H9 (cell line): ENCODE measurements at regions not wholly inside any gene's neighbourhood (a gene's known extent, or its start where the extent isn't known, plus 50 kb on each side); places are given as distances from the start of the nearest gene placed in this dataset.

Experiments used
- DNase-seq: peaks from one replicate; pipeline ENCODE4 v3.0.0-alpha.2; 2017
- H2AFZ ChIP-seq: one replicate; pipeline ENCODE4 v1.6.1; 2013; ENCODE audit warnings: mild to moderate bottlenecking, low read length, control low read depth, moderate library complexity
- H2AK5ac ChIP-seq: 2 replicates; pipeline ENCODE4 v1.6.1; 2013; ENCODE audit warnings: low read length, control low read depth, mixed read lengths; ENCODE audit not compliant: insufficient read length
- H2BK120ac ChIP-seq: one replicate; pipeline ENCODE4 v1.6.1; 2013; ENCODE audit warnings: low read depth, mild to moderate bottlenecking, low read length, control low read depth, inconsistent platforms; ENCODE audit not compliant: poor library complexity, severe bottlenecking
- H2BK12ac ChIP-seq: 2 replicates; pipeline ENCODE4 v1.6.1; 2013; ENCODE audit warnings: low read length, control low read depth, mixed read lengths, low read depth; ENCODE audit not compliant: insufficient read length
- H2BK15ac ChIP-seq: 2 replicates; pipeline ENCODE4 v1.6.1; 2013; ENCODE audit warnings: low read depth, low read length, control low read depth
- H2BK20ac ChIP-seq: one replicate; pipeline ENCODE4 v1.6.1; 2013; ENCODE audit warnings: low read depth, mild to moderate bottlenecking, low read length, control low read depth, inconsistent platforms; ENCODE audit not compliant: poor library complexity, severe bottlenecking
- H2BK5ac ChIP-seq: 2 replicates; pipeline ENCODE4 v1.6.1; 2013; ENCODE audit warnings: low read length, control low read depth, mixed read lengths; ENCODE audit not compliant: insufficient read length
- H3K14ac ChIP-seq: 2 replicates; pipeline ENCODE4 v1.6.1; 2013; ENCODE audit warnings: low read length, control low read depth; ENCODE audit not compliant: insufficient read depth
- H3K18ac ChIP-seq: 2 replicates; pipeline ENCODE4 v1.6.1; 2013; ENCODE audit warnings: low read depth, mild to moderate bottlenecking, mixed read lengths, low read length, control low read depth; ENCODE audit not compliant: insufficient read length
- H3K23ac ChIP-seq: 2 replicates; pipeline ENCODE4 v1.6.1; 2013; ENCODE audit warnings: low read length, control low read depth, mixed read lengths, low read depth; ENCODE audit not compliant: insufficient read length
- H3K23me2 ChIP-seq: 2 replicates; pipeline ENCODE4 v1.6.1; 2013; ENCODE audit warnings: low read depth, mild to moderate bottlenecking, mixed read lengths, low read length, control low read depth; ENCODE audit not compliant: insufficient read length, poor library complexity, severe bottlenecking
- H3K27ac ChIP-seq: 2 replicates; pipeline ENCODE4 v1.5.1; 2013; ENCODE audit warnings: low read length, control low read depth, mixed read lengths, low read depth; ENCODE audit not compliant: insufficient read length
- H3K27me3 ChIP-seq: 2 replicates; pipeline ENCODE4 v1.6.1; 2013; ENCODE audit warnings: low read length, control low read depth, inconsistent platforms; ENCODE audit not compliant: insufficient read depth
- H3K4ac ChIP-seq: 2 replicates; pipeline ENCODE4 v1.6.1; 2013; ENCODE audit warnings: low read depth, mild to moderate bottlenecking, control low read depth, inconsistent platforms, low read length, moderate library complexity
- H3K4me1 ChIP-seq: 2 replicates; pipeline ENCODE4 v1.6.1; 2013; ENCODE audit warnings: low read length, control low read depth, inconsistent platforms; ENCODE audit not compliant: insufficient read depth
- H3K4me2 ChIP-seq: 2 replicates; pipeline ENCODE4 v1.6.1; 2013; ENCODE audit warnings: low read length, control low read depth, mixed read lengths; ENCODE audit not compliant: insufficient read length, insufficient read depth
- H3K56ac ChIP-seq: 2 replicates; pipeline ENCODE4 v1.6.1; 2013; ENCODE audit warnings: low read depth, mild to moderate bottlenecking, mixed read lengths, low read length, control low read depth; ENCODE audit not compliant: insufficient read length
- H3K79me1 ChIP-seq: 2 replicates; pipeline ENCODE4 v1.6.1; 2013; ENCODE audit warnings: low read depth, mild to moderate bottlenecking, moderate library complexity, low read length, control low read depth, inconsistent platforms; ENCODE audit not compliant: insufficient read depth, poor library complexity, severe bottlenecking
- H3K79me2 ChIP-seq: 2 replicates; pipeline ENCODE4 v1.6.1; 2013; ENCODE audit warnings: low read length, control low read depth, inconsistent platforms; ENCODE audit not compliant: insufficient read depth
- H3K9ac ChIP-seq: 2 replicates; pipeline ENCODE4 v1.6.1; 2013; ENCODE audit warnings: low read length, control low read depth, mixed read lengths; ENCODE audit not compliant: insufficient read length; ENCODE audit errors: extremely low read depth
- H3K9me3 ChIP-seq: one replicate; pipeline ENCODE4 v1.6.1; 2013; ENCODE audit warnings: low read depth, low read length, inconsistent platforms; ENCODE audit not compliant: control insufficient read depth
- H3T11ph ChIP-seq: one replicate; pipeline ENCODE4 v1.6.1; 2013; ENCODE audit warnings: mild to moderate bottlenecking, low read length, control low read depth, inconsistent platforms
- H4K20me1 ChIP-seq: one replicate; pipeline ENCODE4 v1.6.1; 2013; ENCODE audit not compliant: control insufficient read depth, insufficient read length, insufficient read depth
- H4K5ac ChIP-seq: 2 replicates; pipeline ENCODE4 v1.6.1; 2013; ENCODE audit warnings: low read depth, mild to moderate bottlenecking, mixed read lengths, low read length, control low read depth; ENCODE audit not compliant: insufficient read length
- H4K8ac ChIP-seq: replicated peaks from 2 replicates; pipeline ENCODE4 v1.6.1; 2013; ENCODE audit warnings: low read length, control low read depth, mixed read lengths, low read depth; ENCODE audit not compliant: insufficient read length
- H4K91ac ChIP-seq: 2 replicates; pipeline ENCODE4 v1.6.1; 2013; ENCODE audit warnings: low read depth, mild to moderate bottlenecking, moderate library complexity, mixed read lengths, low read length, control low read depth; ENCODE audit not compliant: insufficient read length
- H3K27ac Mint-ChIP-seq, 3 experiments: 2 replicates in 2 of 3; 3 replicates in 1 of 3; pipeline ENCODE4 v1.8.0; 2020 to 2021; ENCODE audit warnings: mixed read lengths in 3 of 3, mild to moderate bottlenecking in 1 of 3, moderate library complexity in 1 of 3
- H3K27me3 Mint-ChIP-seq: 2 replicates; pipeline ENCODE4 v1.8.0; 2021; ENCODE audit warnings: low read depth, mild to moderate bottlenecking, moderate library complexity, mixed read lengths
- H3K36me3 Mint-ChIP-seq, 3 experiments: 2 replicates in 2 of 3; 3 replicates in 1 of 3; pipeline ENCODE4 v1.8.0; 2020 to 2021; ENCODE audit warnings: low read depth in 3 of 3, mixed read lengths in 3 of 3; ENCODE audit not compliant: insufficient read depth in 1 of 3
- H3K4me1 Mint-ChIP-seq, 2 experiments: 2 replicates each; pipeline ENCODE4 v1.8.0; 2020; ENCODE audit warnings: mixed read lengths in 2 of 2
- H3K4me3 Mint-ChIP-seq, 2 experiments: 2 replicates in 1 of 2; 3 replicates in 1 of 2; pipeline ENCODE4 v1.8.0; 2020 to 2021; ENCODE audit warnings: mild to moderate bottlenecking in 2 of 2, mixed read lengths in 2 of 2, moderate library complexity in 1 of 2
- H3K9me3 Mint-ChIP-seq, 2 experiments: 2 replicates in 1 of 2; 3 replicates in 1 of 2; pipeline ENCODE4 v1.8.0; 2020; ENCODE audit warnings: mild to moderate bottlenecking in 2 of 2, mixed read lengths in 2 of 2, moderate library complexity in 1 of 2
- CTCF ChIP-seq: fragments of 200-600 bp; sonication (generic); conservative IDR thresholded peaks from 3 replicates; pipeline ENCODE4 v1.8.0; 2021; ENCODE audit warnings: antibody characterized with exemption, mild to moderate bottlenecking
- WGBS: extraction: QIAGEN DNeasy Blood & Tissue Kit; methylation state at CpG from one replicate; pipeline ENCODE4 v1.1.7; 2013; ENCODE audit warnings: missing lambda C conversion rate, low lambda C conversion rate, mixed read lengths; ENCODE audit not compliant: insufficient read length; ENCODE audit errors: extremely low coverage; 5-methylcytosine and 5-hydroxymethylcytosine counted together

DNA sequence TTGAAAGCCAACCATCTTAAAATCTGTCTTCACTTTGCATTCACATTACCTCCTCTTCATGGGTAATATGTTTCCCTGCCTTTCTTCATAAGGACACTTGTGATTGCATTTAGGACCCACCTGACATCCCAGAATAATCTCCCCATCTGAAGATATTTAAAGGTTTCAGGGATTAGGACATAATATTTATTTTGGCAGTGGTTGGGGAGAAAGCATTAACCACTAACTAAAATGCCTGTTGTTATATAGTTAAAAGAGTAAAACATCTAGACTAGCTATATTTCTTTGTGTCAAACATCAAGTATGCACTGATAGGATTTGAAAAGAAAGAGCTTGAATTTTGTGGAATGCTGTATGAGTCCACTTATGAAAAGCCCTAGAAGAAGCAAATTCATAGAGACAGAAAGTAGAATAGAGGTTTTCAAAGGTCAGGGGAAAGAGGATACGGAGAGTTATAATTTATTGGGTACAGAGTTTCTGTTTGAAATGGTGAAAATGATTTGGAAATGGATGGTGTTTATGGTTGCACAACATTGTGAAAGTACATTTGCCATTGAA is 457.7 kb upstream of the SPRY2 start:
- TF ChIP-seq CTCF = no peak
- Histone ChIP-seq H3K4ac (no peak overlapping the region), H2AFZ (no peak overlapping the region), H4K20me1 (no peaks in the 10 kb centered on the region), H2BK20ac (no peak overlapping the region), H4K8ac (no peak overlapping the region), H2AK5ac (no peak overlapping the region), H2BK5ac (no peak overlapping the region), H3K23me2 (no peaks in the 10 kb centered on the region), H3K4me2 (no peak overlapping the region), H3K9ac (no peak overlapping the region), H3K9me3 (no peaks in the 10 kb centered on the region), H3K27ac (no peak overlapping the region), H3K79me1 (no peaks in the 10 kb centered on the region), H2BK15ac (no peak overlapping the region), H3K14ac (no peak overlapping the region), H2BK120ac (no peak overlapping the region), H4K5ac (no peak overlapping the region), H3K23ac (no peak overlapping the region), H3K27me3 (no peaks in the 10 kb centered on the region), H3K18ac (no peak overlapping the region), H3K4me1 (no peaks in the 10 kb centered on the region; the same call in 1 of the 2 replicates), H3K79me2 (no peaks in the 10 kb centered on the region), H3T11ph (no peak overlapping the region), H4K91ac (no peak overlapping the region), H2BK12ac (no peak overlapping the region), H3K56ac (no peak overlapping the region)
- Mint-ChIP-seq H3K36me3 (no peaks in the 10 kb centered on the region), H3K4me3 (no peak overlapping the region), H3K4me1 (0 out of 4 replicates have a peak, but pooled peaks cover 0 to 2% of the 10 kb centered on the region in 2 experiments), H3K27me3 (no peaks in the 10 kb centered on the region; the same call in 1 of the 2 replicates), H3K9me3 (no peaks in the 10 kb centered on the region), H3K27ac (no peak overlapping the region; a peak in 1 of 7 replicates)
- no peak for DNase-seq
- 100% methylated on average over 1 of the region's 1 CpG for WGBS
